Cerebellar nuclear complex (tissue), 1 donor: ENCODE measurements at regions not wholly inside any gene's neighbourhood (a gene's known extent, or its start where the extent isn't known, plus 50 kb on each side); places are given as distances from the start of the nearest gene placed in this dataset.
"Not testable (repeated sequence)": the region's sequence is repeated elsewhere in the genome, so short reads cannot be mapped to it uniquely, and the experiment has no call there.

Source experiments
- DNase-seq, 2 experiments: peaks; one replicate each; lab custom pipeline; 2025; lab: John Stamatoyannopoulos, UW

- DNase-seq = not testable (repeated sequence)
These were observed 152.9 kb downstream of the TMEM121 start for GRCh38 chr14:105678996-105679958.

GRCh38 chr14:105679959-105680735, 153.8 kb downstream of the TMEM121 start:
- DNase-seq = not testable (repeated sequence)

GRCh38 chr14:105680736-105681098, 154.3 kb downstream of the TMEM121 start:
- DNase-seq = not testable (repeated sequence)

- DNase-seq = not testable (repeated sequence)
These were observed 155.3 kb downstream of the TMEM121 start for GRCh38 chr14:105681606-105682185.

- not testable (repeated sequence) for DNase-seq
These were observed 156.1 kb downstream of the TMEM121 start for GRCh38 chr14:105682442-105682841.

GRCh38 chr14:105682956-105683570, 156.7 kb downstream of the TMEM121 start:
- DNase-seq = no peak

GRCh38 chr14:105684056-105684455, 157.7 kb downstream of the TMEM121 start:
- not testable (repeated sequence) for DNase-seq

- not testable (repeated sequence) for DNase-seq
These were observed 158.2 kb downstream of the TMEM121 start for GRCh38 chr14:105684597-105684996.

- no peak for DNase-seq
These were observed 158.6 kb downstream of the TMEM121 start for GRCh38 chr14:105685003-105685402.

GRCh38 chr14:105685605-105686004, 159.2 kb downstream of the TMEM121 start:
- not testable (repeated sequence) for DNase-seq

- not testable (repeated sequence) for DNase-seq
These were observed 159.7 kb downstream of the TMEM121 start for GRCh38 chr14:105686050-105686449.

- DNase-seq = not testable (repeated sequence)
These were observed 160.2 kb downstream of the TMEM121 start for GRCh38 chr14:105686462-105687170.

GRCh38 chr14:105687171-105688022, 161.0 kb downstream of the TMEM121 start:
- DNase-seq = not testable (repeated sequence)

GRCh38 chr14:105688023-105688351, 161.6 kb downstream of the TMEM121 start:
- not testable (repeated sequence) for DNase-seq

GRCh38 chr14:105688664-105689221, 162.4 kb downstream of the TMEM121 start:
- DNase-seq = not testable (repeated sequence)

GRCh38 chr14:105689722-105690121, 163.3 kb downstream of the TMEM121 start:
- no peak for DNase-seq

GRCh38 chr14:105690671-105691070, 164.3 kb downstream of the TMEM121 start:
- DNase-seq = no peak

GRCh38 chr14:105691321-105692109, 165.1 kb downstream of the TMEM121 start:
- DNase-seq = not testable (repeated sequence)

GRCh38 chr14:105692110-105692685, 165.8 kb downstream of the TMEM121 start:
- DNase-seq = not testable (repeated sequence)
